ENCODE measurements at regions not wholly inside any gene's neighbourhood (a gene's known extent, or its start where the extent isn't known, plus 50 kb on each side); places are given as distances from the start of the nearest gene placed in this dataset.

- no peak for TF ChIP-seq POLR2A (IDR thresholded peaks at IDR 0.05)
- TF ChIP-seq, protein P1, sequence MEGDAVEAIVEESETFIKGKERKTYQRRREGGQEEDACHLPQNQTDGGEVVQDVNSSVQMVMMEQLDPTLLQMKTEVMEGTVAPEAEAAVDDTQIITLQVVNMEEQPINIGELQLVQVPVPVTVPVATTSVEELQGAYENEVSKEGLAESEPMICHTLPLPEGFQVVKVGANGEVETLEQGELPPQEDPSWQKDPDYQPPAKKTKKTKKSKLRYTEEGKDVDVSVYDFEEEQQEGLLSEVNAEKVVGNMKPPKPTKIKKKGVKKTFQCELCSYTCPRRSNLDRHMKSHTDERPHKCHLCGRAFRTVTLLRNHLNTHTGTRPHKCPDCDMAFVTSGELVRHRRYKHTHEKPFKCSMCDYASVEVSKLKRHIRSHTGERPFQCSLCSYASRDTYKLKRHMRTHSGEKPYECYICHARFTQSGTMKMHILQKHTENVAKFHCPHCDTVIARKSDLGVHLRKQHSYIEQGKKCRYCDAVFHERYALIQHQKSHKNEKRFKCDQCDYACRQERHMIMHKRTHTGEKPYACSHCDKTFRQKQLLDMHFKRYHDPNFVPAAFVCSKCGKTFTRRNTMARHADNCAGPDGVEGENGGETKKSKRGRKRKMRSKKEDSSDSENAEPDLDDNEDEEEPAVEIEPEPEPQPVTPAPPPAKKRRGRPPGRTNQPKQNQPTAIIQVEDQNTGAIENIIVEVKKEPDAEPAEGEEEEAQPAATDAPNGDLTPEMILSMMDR (IDR thresholded peaks at IDR 0.05) = no peak
- 82 to 84% methylated on average over 13 of the region's 13 CpGs for WGBS, 2 donors
- no peak overlapping the region for H3K4me3 ChIP-seq (ENCODE audit: low read depth, poor library complexity, severe bottlenecking)
- no peak for DNase-seq (ENCODE audit: low spot score in 2 of 2)
- intact Hi-C loops (cut with DNase I; ENCODE audit: low total_unique reads) = no loop called here
Observed at GRCh38 chr9:86876621-86877196, 70.6 kb downstream of the GAS1 start.

DNA sequence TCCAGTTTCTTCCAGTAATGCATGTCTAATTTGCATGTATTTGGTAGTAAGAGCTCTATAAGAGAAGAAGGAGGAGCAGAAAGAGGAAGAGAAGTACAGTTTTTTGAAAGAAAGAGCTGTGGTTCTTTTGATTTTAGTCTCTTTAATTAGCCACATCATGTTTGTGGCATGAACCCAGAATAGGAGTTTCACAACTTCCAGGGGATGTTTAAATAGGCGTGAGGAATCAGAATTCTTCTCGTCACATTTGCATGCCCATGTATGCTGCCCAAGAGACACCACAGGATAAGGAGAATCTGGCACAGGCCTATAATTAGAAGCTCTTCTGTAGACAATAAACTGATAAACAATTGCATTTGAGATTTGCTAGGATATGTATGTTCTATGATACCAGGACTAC lies 78.7 kb downstream of the GAS1 start:
- intact Hi-C loops (cut with DNase I; ENCODE audit: low total_unique reads) = no loop called here
- H3K4me3 ChIP-seq (ENCODE audit: low read depth, poor library complexity, severe bottlenecking) = no peak overlapping the region
- TF ChIP-seq POLR2A (IDR thresholded peaks at IDR 0.05) = no peak
- TF ChIP-seq, protein P1 (IDR thresholded peaks at IDR 0.05) = no peak
- no peak for DNase-seq (ENCODE audit: low spot score in 2 of 2)
- 25 to 41% methylated on average over 2 of the region's 2 CpGs for WGBS, 2 donors

DNA sequence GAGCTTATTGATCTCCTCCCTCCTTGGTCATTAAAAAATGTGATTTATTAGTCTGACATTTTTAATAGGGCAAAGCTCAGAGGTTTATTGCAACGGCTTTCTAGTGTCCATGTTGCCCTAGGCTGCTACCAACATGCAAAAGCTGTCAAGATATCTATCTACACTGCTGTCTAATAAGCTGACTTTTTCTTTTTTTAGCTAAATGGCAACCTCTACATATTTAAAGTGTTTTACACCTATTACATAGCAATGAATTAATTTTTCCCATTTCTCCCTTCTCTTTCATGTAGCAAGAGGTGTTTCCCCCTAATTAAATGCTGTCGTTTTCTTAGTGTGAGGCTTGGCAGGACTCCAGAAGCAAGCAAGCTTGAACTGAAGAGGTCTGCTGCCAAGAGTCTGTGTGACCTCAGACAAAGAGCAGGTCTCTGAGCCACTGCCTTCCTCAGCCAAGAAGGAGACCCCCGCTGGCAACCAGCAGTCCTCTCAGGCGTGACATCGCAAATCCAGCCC lies 79.4 kb downstream of the GAS1 start:
- 40 to 49% methylated on average over 5 of the region's 5 CpGs for WGBS, 2 donors
- no peak overlapping the region for H3K4me3 ChIP-seq (ENCODE audit: low read depth, poor library complexity, severe bottlenecking)
- intact Hi-C loops (cut with DNase I; ENCODE audit: low total_unique reads) = no loop called here
- TF ChIP-seq, protein P1 (IDR thresholded peaks at IDR 0.05) = no peak
- TF ChIP-seq POLR2A (IDR thresholded peaks at IDR 0.05) = no peak
- no peak for DNase-seq (ENCODE audit: low spot score in 2 of 2)

- no peak for DNase-seq (ENCODE audit: low spot score in 2 of 2)
- 74 to 79% methylated on average over 2 of the region's 2 CpGs for WGBS, 2 donors
- intact Hi-C loops (cut with DNase I; ENCODE audit: low total_unique reads) = loop anchor here (1.0 kb wide), 1 partner anchor 9 kb away; no protein-coding TSS in a partner anchor
- H3K4me3 ChIP-seq (ENCODE audit: low read depth, poor library complexity, severe bottlenecking) = no peak overlapping the region
- TF ChIP-seq POLR2A (IDR thresholded peaks at IDR 0.05) = no peak
- TF ChIP-seq, protein P1 (IDR thresholded peaks at IDR 0.05) = no peak
Observed at GRCh38 chr9:86865952-86866351, 81.4 kb downstream of the GAS1 start.

GRCh38 chr9:86860006-86860405 lies 87.3 kb downstream of the GAS1 start:
- TF ChIP-seq, protein P1 (IDR thresholded peaks at IDR 0.05) = no peak
- TF ChIP-seq POLR2A (IDR thresholded peaks at IDR 0.05) = no peak
- DNase-seq (ENCODE audit: low spot score in 2 of 2) = no peak
- WGBS, 2 donors = 88 to 93% methylated on average over 6 of the region's 6 CpGs
- H3K4me3 ChIP-seq (ENCODE audit: low read depth, poor library complexity, severe bottlenecking) = no peak overlapping the region
- intact Hi-C loops (cut with DNase I; ENCODE audit: low total_unique reads) = no loop called here

DNA sequence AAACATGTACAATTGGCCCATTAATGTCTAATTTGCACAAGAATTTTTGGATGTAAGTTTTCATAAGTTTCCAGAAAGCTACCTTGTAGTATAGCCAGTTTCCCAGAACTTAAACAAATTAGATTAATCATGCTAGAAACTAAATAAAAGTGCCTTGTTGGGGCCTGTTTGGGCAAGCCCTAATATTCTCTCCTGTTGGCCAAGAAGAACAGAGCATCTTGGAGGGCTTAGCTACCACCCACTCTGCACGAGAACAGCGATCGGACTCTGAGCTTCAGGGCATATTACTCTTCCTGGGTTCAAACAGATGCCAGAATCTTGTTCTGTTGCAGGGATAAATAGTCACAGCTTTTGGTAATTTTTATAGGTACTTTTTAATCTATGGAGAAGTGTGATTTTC lies 88.2 kb downstream of the GAS1 start:
- 45 to 58% methylated on average over 3 of the region's 3 CpGs for WGBS, 2 donors
- no peak for TF ChIP-seq POLR2A (IDR thresholded peaks at IDR 0.05)
- TF ChIP-seq, protein P1 (IDR thresholded peaks at IDR 0.05) = no peak
- intact Hi-C loops (cut with DNase I; ENCODE audit: low total_unique reads) = no loop called here
- no peak for DNase-seq (ENCODE audit: low spot score in 2 of 2)
- no peak overlapping the region for H3K4me3 ChIP-seq (ENCODE audit: low read depth, poor library complexity, severe bottlenecking)
